OCI-LY1 (cell line): ENCODE measurements at regions not wholly inside any gene's neighbourhood (a gene's known extent, or its start where the extent isn't known, plus 50 kb on each side); places are given as distances from the start of the nearest gene placed in this dataset.

Experiments used
- H2AFZ ChIP-seq: fragments of 200-600 bp; sonication (generic), shearing (Covaris generic); 2 replicates; pipeline ENCODE4 v1.6.0; 2014; ENCODE audit warnings: antibody characterized with exemption, mild to moderate bottlenecking, low read length
- H3F3A ChIP-seq: fragments of 200-600 bp; sonication (generic), shearing (Covaris generic); 2 replicates; pipeline ENCODE4 v1.6.0; 2014; ENCODE audit warnings: mild to moderate bottlenecking, antibody characterized with exemption, low read length, moderate library complexity; ENCODE audit not compliant: insufficient read depth
- H3K27ac ChIP-seq: fragments of 200-600 bp; sonication (generic); 2 replicates; pipeline ENCODE4 v1.5.1; 2014; ENCODE audit warnings: low read length, mixed run types, mild to moderate bottlenecking, low read depth; ENCODE audit not compliant: poor library complexity, severe bottlenecking
- H3K27me3 ChIP-seq: fragments of 200-600 bp; sonication (generic); 2 replicates; pipeline ENCODE4 v1.6.0; 2014; ENCODE audit warnings: antibody characterized with exemption, mild to moderate bottlenecking, low read length, moderate library complexity; ENCODE audit not compliant: insufficient read depth
- H3K36me3 ChIP-seq: fragments of 200-600 bp; sonication (generic); 2 replicates; pipeline ENCODE4 v1.6.1; 2014; ENCODE audit warnings: mild to moderate bottlenecking, antibody characterized with exemption, low read length, moderate library complexity, mixed read lengths; ENCODE audit not compliant: insufficient read depth
- H3K4me1 ChIP-seq: fragments of 200-600 bp; sonication (generic); 2 replicates; pipeline ENCODE4 v1.5.1; 2014; ENCODE audit warnings: mild to moderate bottlenecking, low read length, moderate library complexity; ENCODE audit not compliant: insufficient read depth, severe bottlenecking
- H3K4me2 ChIP-seq: fragments of 200-600 bp; sonication (generic), shearing (Covaris generic); 2 replicates; pipeline ENCODE4 v1.6.1; 2014; ENCODE audit warnings: low read length
- H3K4me3 ChIP-seq: fragments of 200-600 bp; sonication (generic); 2 replicates; pipeline ENCODE4 v1.5.1; 2014; ENCODE audit warnings: low read length, low read depth, mild to moderate bottlenecking, mixed read lengths; ENCODE audit not compliant: poor library complexity, severe bottlenecking
- H3K79me2 ChIP-seq: fragments of 200-600 bp; shearing (Covaris generic); 2 replicates; pipeline ENCODE4 v1.6.1; 2016; ENCODE audit warnings: mixed run types, low read length, mixed read lengths; ENCODE audit not compliant: insufficient read depth
- H3K9ac ChIP-seq: fragments of 200-600 bp; sonication (generic), shearing (Covaris generic); 2 replicates; pipeline ENCODE4 v1.6.1; 2014; ENCODE audit warnings: mild to moderate bottlenecking, low read length, mixed read lengths
- H3K9me2 ChIP-seq: fragments of 200-600 bp; sonication (generic), shearing (Covaris generic); 2 replicates; pipeline ENCODE4 v1.6.1; 2014; ENCODE audit warnings: low read depth, mild to moderate bottlenecking, low read length, mixed read lengths
- H3K9me3 ChIP-seq: fragments of 200-600 bp; shearing (Covaris generic); 2 replicates; pipeline ENCODE4 v1.6.1; 2014; ENCODE audit warnings: low read length, mixed read lengths
- H4K20me1 ChIP-seq: fragments of 200-600 bp; sonication (generic), shearing (Covaris generic); 2 replicates; pipeline ENCODE4 v1.6.0; 2016; ENCODE audit warnings: mild to moderate bottlenecking, low read length; ENCODE audit not compliant: insufficient read depth
- CTCF ChIP-seq: fragments of 200-600 bp; sonication (generic), shearing (Covaris generic); IDR thresholded peaks from 2 replicates; pipeline ENCODE4 v1.5.1; 2017; ENCODE audit warnings: mild to moderate bottlenecking, antibody characterized with exemption, low read length, moderate library complexity, mixed read lengths
- EZH2 ChIP-seq: fragments of 200-600 bp; sonication (generic), shearing (Covaris generic); IDR thresholded peaks from 2 replicates; pipeline ENCODE4 v1.8.0; 2017; ENCODE audit warnings: borderline replicate concordance, mixed run types, mild to moderate bottlenecking, antibody characterized with exemption, low read length, moderate library complexity, mixed read lengths

- H3K36me3 ChIP-seq = no peaks in the 10 kb centered on the region
- no peaks in the 10 kb centered on the region for H3K27me3 ChIP-seq
- H3F3A ChIP-seq = no peaks in the 10 kb centered on the region
- H3K9ac ChIP-seq = no peak overlapping the region
- no peak overlapping the region for H3K27ac ChIP-seq
- H2AFZ ChIP-seq = no peak overlapping the region
- no peaks in the 10 kb centered on the region for H3K79me2 ChIP-seq
- no peak overlapping the region for H3K4me2 ChIP-seq
- H3K4me3 ChIP-seq = no peak overlapping the region
- H4K20me1 ChIP-seq = no peaks in the 10 kb centered on the region
- no peaks in the 10 kb centered on the region for H3K9me3 ChIP-seq
- H3K9me2 ChIP-seq = no peaks in the 10 kb centered on the region
- H3K4me1 ChIP-seq = no peaks in the 10 kb centered on the region
- TF ChIP-seq CTCF (no peak), EZH2 (no peak)
Observed at GRCh38 chr16:17988839-17989238, 347.7 kb downstream of the NPIPA8 start.

- no peak for TF ChIP-seq EZH2
- no peak for TF ChIP-seq CTCF
- Histone ChIP-seq H3K27me3 (no peaks in the 10 kb centered on the region), H2AFZ (no peak overlapping the region), H3K9me2 (no peaks in the 10 kb centered on the region), H3K79me2 (no peaks in the 10 kb centered on the region), H3K4me3 (no peak overlapping the region), H3K4me1 (no peaks in the 10 kb centered on the region), H3K27ac (no peak overlapping the region), H3K4me2 (no peak overlapping the region), H4K20me1 (no peaks in the 10 kb centered on the region), H3K9ac (no peak overlapping the region), H3F3A (no peaks in the 10 kb centered on the region), H3K9me3 (no peaks in the 10 kb centered on the region), H3K36me3 (no peaks in the 10 kb centered on the region)
Observed at GRCh38 chr16:17986991-17987390, 349.5 kb downstream of the NPIPA8 start.

GRCh38 chr16:17984810-17985209 is 351.7 kb downstream of the NPIPA8 start:
- Histone ChIP-seq H3K4me2 (no peak overlapping the region), H3K9me2 (no peaks in the 10 kb centered on the region), H3K4me1 (no peaks in the 10 kb centered on the region), H3K27ac (no peak overlapping the region), H3K9me3 (no peaks in the 10 kb centered on the region), H3K79me2 (no peaks in the 10 kb centered on the region), H3K36me3 (no peaks in the 10 kb centered on the region), H3K27me3 (no peaks in the 10 kb centered on the region), H3K9ac (no peak overlapping the region), H2AFZ (no peak overlapping the region), H3K4me3 (no peak overlapping the region), H3F3A (no peaks in the 10 kb centered on the region), H4K20me1 (no peaks in the 10 kb centered on the region)
- TF ChIP-seq EZH2 (no peak), CTCF (no peak)
